ENCODE measurements at regions not wholly inside any gene's neighbourhood (a gene's known extent, or its start where the extent isn't known, plus 50 kb on each side); places are given as distances from the start of the nearest gene placed in this dataset.

- no peak for TF ChIP-seq TAF1 (IDR thresholded peaks at IDR 0.05; ENCODE audit: low read depth, low read length)
- no peak for TF ChIP-seq ATF3 (IDR thresholded peaks at IDR 0.05; ENCODE audit: insufficient read depth, low read depth, low read length)
- TF ChIP-seq CBX8 (IDR thresholded peaks at IDR 0.05; ENCODE audit: borderline replicate concordance, low read depth, low read length): no peak
- TF ChIP-seq CTCF (IDR thresholded peaks at IDR 0.05; ENCODE audit: control extremely low read depth in 1 of 3, insufficient read depth in 1 of 3, low read depth in 1 of 3, low read length in 3 of 3): no peak
- no peak for TF ChIP-seq CEBPB (IDR thresholded peaks at IDR 0.05; ENCODE audit: low read depth, low read length)
- no peak for TF ChIP-seq CBX5 (IDR thresholded peaks at IDR 0.05; ENCODE audit: low read depth, low read length)
- TF ChIP-seq, protein P1, sequence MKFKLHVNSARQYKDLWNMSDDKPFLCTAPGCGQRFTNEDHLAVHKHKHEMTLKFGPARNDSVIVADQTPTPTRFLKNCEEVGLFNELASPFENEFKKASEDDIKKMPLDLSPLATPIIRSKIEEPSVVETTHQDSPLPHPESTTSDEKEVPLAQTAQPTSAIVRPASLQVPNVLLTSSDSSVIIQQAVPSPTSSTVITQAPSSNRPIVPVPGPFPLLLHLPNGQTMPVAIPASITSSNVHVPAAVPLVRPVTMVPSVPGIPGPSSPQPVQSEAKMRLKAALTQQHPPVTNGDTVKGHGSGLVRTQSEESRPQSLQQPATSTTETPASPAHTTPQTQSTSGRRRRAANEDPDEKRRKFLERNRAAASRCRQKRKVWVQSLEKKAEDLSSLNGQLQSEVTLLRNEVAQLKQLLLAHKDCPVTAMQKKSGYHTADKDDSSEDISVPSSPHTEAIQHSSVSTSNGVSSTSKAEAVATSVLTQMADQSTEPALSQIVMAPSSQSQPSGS (IDR thresholded peaks at IDR 0.05; ENCODE audit: low read length): no peak
- no peak for TF ChIP-seq USF2 (IDR thresholded peaks at IDR 0.05; ENCODE audit: low read length)
- TF ChIP-seq RAD21 (IDR thresholded peaks at IDR 0.05 in 1 of 2, conservative IDR thresholded peaks at IDR 0.05 in 1 of 2; ENCODE audit: low read depth in 2 of 2, low read length in 2 of 2): no peak
- no peak for TF ChIP-seq MAFK (IDR thresholded peaks at IDR 0.05; ENCODE audit: low read depth, low read length)
Measured at GRCh38 chr2:60075048-60075447, 478.4 kb downstream of the BCL11A start.
